Uterus (tissue), 3 donors: ENCODE measurements at regions not wholly inside any gene's neighbourhood (a gene's known extent, or its start where the extent isn't known, plus 50 kb on each side); places are given as distances from the start of the nearest gene placed in this dataset.
"Not testable (repeated sequence)": the region's sequence is repeated elsewhere in the genome, so short reads cannot be mapped to it uniquely, and the experiment has no call there.

ENCODE experiments used
- DNase-seq, 2 donors: peaks; one replicate each; pipeline ENCODE4 v3.0.0-alpha.2; 2019 to 2020
- H3K27ac ChIP-seq, 2 donors: fragments of 200-600 bp; sonication (generic); 1 replicate in 1 of 2; 2 replicates in 1 of 2; pipeline ENCODE4 v1.5.1; 2016 to 2018
- H3K27me3 ChIP-seq, 2 donors: fragments of 200-600 bp; sonication (generic); one replicate each; pipeline ENCODE4 v1.5.1; 2018 to 2019; ENCODE audit warnings: control low read depth in 1 of 2
- H3K36me3 ChIP-seq, 2 donors: fragments of 200-600 bp; sonication (generic); one replicate each; pipeline ENCODE4 v1.5.1; 2019; ENCODE audit warnings: control low read depth in 1 of 2
- H3K4me1 ChIP-seq, 2 donors: fragments of 200-600 bp; sonication (generic); one replicate each; pipeline ENCODE4 v1.5.1; 2018 to 2019; ENCODE audit warnings: control low read depth in 1 of 2
- H3K4me3 ChIP-seq, 2 donors: fragments of 200-600 bp; sonication (generic); 1 replicate in 1 of 2; 2 replicates in 1 of 2; pipeline ENCODE4 v1.5.1; 2018 to 2019; ENCODE audit warnings: mild to moderate bottlenecking in 1 of 2
- H3K9me3 ChIP-seq, 2 donors: fragments of 200-600 bp; sonication (generic); one replicate each; pipeline ENCODE4 v1.5.1; 2019; ENCODE audit warnings: control low read depth in 1 of 2
- POLR2A ChIP-seq, 2 donors: fragments of 450-650 bp; IDR thresholded peaks; one replicate each; pipeline ENCODE4 v1.6.1; 2016; ENCODE audit warnings: antibody characterized with exemption in 2 of 2, mild to moderate bottlenecking in 1 of 2, moderate library complexity in 1 of 2
- intact Hi-C: fragments of 100-400 bp; cut with DNase I; formaldehyde crosslinking; loops from one replicate; pipeline ENCODE4 v1.15.1; 2023; ENCODE audit warnings: low total_unique reads
- TF ChIP-seq, protein P1 (sequence below), 4 experiments: fragments of 200-600 bp in 2 of 4; fragments of 450-650 bp in 2 of 4; sonication (generic) in 2 of 4; IDR thresholded peaks; one replicate each; pipeline ENCODE4 v1.5.1; 2016 to 2019; ENCODE audit warnings: antibody characterized with exemption in 4 of 4, mild to moderate bottlenecking in 2 of 4, moderate library complexity in 1 of 4
- donor health status: DM: yes; HTN: yes; CAD: no.

DNA sequence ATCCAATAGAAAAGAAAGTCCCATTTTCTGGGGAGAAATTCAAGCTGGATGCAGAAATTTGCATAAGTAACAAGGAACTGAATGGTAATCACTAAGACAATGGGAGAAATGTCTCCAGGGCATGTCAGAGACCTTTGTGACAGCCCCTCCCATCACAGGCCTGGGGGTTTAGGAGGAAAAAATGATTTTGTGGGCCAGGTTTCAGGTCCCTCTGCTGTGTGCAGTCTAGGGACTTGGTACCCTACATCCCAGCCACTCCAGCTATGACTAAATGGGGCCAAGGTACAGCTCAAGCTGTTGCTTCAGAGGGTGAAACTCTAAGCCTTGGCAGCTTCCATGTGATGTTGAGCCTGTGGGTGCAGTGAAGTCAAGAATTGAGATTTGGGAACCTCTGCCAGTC, 695.5 kb upstream of the MIR17HG start:
- H3K4me1 ChIP-seq, result no peaks in the 10 kb centered on the region
- TF ChIP-seq POLR2A (IDR thresholded peaks at IDR 0.05), result no peak
- TF ChIP-seq, protein P1, sequence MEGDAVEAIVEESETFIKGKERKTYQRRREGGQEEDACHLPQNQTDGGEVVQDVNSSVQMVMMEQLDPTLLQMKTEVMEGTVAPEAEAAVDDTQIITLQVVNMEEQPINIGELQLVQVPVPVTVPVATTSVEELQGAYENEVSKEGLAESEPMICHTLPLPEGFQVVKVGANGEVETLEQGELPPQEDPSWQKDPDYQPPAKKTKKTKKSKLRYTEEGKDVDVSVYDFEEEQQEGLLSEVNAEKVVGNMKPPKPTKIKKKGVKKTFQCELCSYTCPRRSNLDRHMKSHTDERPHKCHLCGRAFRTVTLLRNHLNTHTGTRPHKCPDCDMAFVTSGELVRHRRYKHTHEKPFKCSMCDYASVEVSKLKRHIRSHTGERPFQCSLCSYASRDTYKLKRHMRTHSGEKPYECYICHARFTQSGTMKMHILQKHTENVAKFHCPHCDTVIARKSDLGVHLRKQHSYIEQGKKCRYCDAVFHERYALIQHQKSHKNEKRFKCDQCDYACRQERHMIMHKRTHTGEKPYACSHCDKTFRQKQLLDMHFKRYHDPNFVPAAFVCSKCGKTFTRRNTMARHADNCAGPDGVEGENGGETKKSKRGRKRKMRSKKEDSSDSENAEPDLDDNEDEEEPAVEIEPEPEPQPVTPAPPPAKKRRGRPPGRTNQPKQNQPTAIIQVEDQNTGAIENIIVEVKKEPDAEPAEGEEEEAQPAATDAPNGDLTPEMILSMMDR (IDR thresholded peaks at IDR 0.05), result no peak
- no peaks in the 10 kb centered on the region for H3K36me3 ChIP-seq
- no peak overlapping the region for H3K4me3 ChIP-seq
- intact Hi-C loops, result no loop called here
- no peaks in the 10 kb centered on the region for H3K9me3 ChIP-seq
- H3K27me3 ChIP-seq, result no peaks in the 10 kb centered on the region
- no peak overlapping the region for H3K27ac ChIP-seq
- DNase-seq, result no peak

DNA sequence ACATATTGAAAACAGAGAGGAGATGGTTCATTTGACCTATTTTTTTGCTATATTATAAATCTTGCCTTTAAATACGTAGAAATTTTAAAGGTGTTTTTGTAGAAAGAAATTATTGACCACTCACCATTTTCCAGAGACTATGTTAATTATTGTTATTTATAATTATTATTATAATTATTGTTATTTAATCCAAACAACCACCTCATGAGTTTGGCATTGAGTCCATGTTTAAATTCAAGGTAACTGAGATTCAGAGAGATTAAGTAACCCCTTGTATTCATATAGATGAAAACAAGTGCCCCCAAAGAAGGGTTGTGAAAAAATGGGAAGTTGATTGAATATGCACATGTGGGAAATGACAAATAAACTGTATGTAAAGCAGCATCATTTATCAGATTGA, 692.5 kb upstream of the MIR17HG start:
- Histone ChIP-seq H3K27me3 (no peaks in the 10 kb centered on the region), H3K36me3 (no peaks in the 10 kb centered on the region), H3K4me3 (no peak overlapping the region), H3K4me1 (no peaks in the 10 kb centered on the region), H3K9me3 (no peaks in the 10 kb centered on the region), H3K27ac (no peak overlapping the region)
- TF ChIP-seq POLR2A (IDR thresholded peaks at IDR 0.05), result no peak
- TF ChIP-seq, protein P1 (IDR thresholded peaks at IDR 0.05), result no peak
- intact Hi-C loops, result no loop called here
- DNase-seq, result no peak

DNA sequence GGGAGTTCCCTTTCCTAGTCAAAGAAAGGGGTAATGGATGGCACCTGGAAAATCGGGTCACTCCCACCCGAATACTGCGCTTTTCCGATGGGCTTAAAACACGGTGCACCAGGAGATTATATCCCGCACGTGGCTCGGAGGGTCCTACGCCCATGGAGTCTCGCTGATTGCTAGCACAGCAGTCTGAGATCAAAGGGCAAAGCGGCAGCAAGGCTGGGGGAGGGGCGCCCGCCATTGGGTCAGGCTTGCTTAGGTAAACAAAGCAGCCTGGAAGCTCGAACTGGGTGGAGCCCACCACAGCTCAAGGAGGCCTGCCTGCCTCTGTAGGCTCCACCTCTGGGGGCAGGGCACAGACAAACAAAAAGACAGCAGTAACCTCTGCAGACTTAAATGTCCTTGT, 683.3 kb upstream of the MIR17HG start:
- intact Hi-C loops, H3K27me3 ChIP-seq, H3K4me3 ChIP-seq, H3K9me3 ChIP-seq, H3K36me3 ChIP-seq, H3K27ac ChIP-seq, H3K4me1 ChIP-seq, DNase-seq: not testable (repeated sequence)

DNA sequence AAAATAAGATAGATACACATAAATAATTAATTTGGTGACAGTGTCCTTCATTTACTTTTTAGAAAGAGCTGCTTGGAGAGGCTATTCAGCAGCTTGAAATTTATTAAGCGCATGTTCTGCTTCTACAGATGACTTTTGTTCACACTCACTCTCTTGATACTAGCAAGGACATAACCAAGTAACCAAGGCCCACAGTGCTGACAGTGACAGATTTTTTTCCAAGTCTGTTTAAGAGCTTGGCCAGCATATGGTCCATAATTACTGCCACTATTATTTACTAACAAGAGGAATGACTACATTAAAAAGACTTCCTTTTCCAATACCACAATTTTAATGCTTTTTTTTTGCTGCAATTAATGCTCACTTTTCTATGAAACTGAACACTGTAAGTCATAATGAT, 673.7 kb upstream of the MIR17HG start:
- Histone ChIP-seq H3K4me3 (no peak overlapping the region), H3K9me3 (no peaks in the 10 kb centered on the region), H3K27ac (no peak overlapping the region), H3K36me3 (no peaks in the 10 kb centered on the region), H3K27me3 (no peaks in the 10 kb centered on the region), H3K4me1 (no peaks in the 10 kb centered on the region)
- intact Hi-C loops, result no loop called here
- DNase-seq, result no peak
- TF ChIP-seq, protein P1 (IDR thresholded peaks at IDR 0.05), result no peak
- no peak for TF ChIP-seq POLR2A (IDR thresholded peaks at IDR 0.05)

DNA sequence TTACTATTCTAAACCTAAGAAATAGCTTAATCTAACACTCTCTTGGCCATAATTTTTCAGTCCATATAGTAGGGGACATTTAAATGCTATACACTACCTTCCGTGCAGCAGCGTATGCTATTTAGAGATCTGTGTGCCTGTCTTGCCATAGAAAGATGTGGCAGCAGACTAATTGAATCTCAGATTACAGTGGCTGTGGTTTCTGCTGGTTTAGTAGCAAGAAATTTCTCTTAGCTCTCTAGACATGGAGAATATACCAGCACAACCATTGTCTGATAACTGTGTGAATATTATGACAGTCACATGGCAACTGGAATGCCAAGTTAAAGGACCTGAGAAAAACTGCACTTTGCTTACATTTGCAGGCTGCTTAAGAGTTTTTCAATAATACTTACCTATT, 672.4 kb upstream of the MIR17HG start:
- H3K4me3 ChIP-seq, result no peak overlapping the region
- H3K36me3 ChIP-seq, result no peaks in the 10 kb centered on the region
- TF ChIP-seq, protein P1 (IDR thresholded peaks at IDR 0.05), result no peak
- TF ChIP-seq POLR2A (IDR thresholded peaks at IDR 0.05), result no peak
- H3K27ac ChIP-seq, result no peak overlapping the region
- no peaks in the 10 kb centered on the region for H3K27me3 ChIP-seq
- DNase-seq, result no peak
- H3K9me3 ChIP-seq, result no peaks in the 10 kb centered on the region
- H3K4me1 ChIP-seq, result no peaks in the 10 kb centered on the region
- intact Hi-C loops, result no loop called here

DNA sequence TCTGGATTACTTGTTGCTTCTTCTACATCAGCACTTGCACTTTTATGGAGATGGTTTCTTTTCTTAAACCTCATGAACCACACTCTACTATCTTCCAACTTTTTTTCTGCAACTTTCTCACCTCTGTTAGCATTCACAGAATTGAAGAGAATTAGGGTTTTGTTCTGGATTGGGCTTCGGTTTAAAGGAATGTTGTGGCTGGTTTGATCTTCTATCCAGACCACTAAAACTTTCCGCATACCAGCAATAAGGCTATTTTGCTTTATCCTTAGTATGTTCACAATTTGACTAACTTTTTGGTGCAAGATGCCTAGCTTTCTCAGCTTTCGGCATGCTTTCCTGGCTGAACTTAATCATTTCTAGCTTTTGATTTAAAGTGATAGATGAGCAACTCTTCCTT, 666.7 kb upstream of the MIR17HG start:
- no peak for DNase-seq
- Histone ChIP-seq H3K4me1 (no peaks in the 10 kb centered on the region), H3K9me3 (no peaks in the 10 kb centered on the region), H3K36me3 (no peaks in the 10 kb centered on the region), H3K27me3 (no peaks in the 10 kb centered on the region), H3K27ac (no peak overlapping the region), H3K4me3 (no peak overlapping the region)
- TF ChIP-seq, protein P1 (IDR thresholded peaks at IDR 0.05), result no peak
- no peak for TF ChIP-seq POLR2A (IDR thresholded peaks at IDR 0.05)
- intact Hi-C loops, result no loop called here
